ENCODE measurements at regions not wholly inside any gene's neighbourhood (a gene's known extent, or its start where the extent isn't known, plus 50 kb on each side); places are given as distances from the start of the nearest gene placed in this dataset.

- no peak for DNase-seq (ENCODE audit: low read depth)
- H3K27me3 ChIP-seq (ENCODE audit: control insufficient read depth, insufficient read depth, low read length): peaks cover 4% of the 10 kb centered on the region
- H3K36me3 ChIP-seq (ENCODE audit: control insufficient read depth, insufficient read depth, low read length): no peaks in the 10 kb centered on the region
- no peak overlapping the region for H3K4me3 ChIP-seq (ENCODE audit: low read depth, low read length)
- TF ChIP-seq CTCF (IDR thresholded peaks at IDR 0.05; ENCODE audit: insufficient read depth, low read length, poor library complexity, severe bottlenecking): no peak
Measured at GRCh38 chr10:124267911-124268549, 150.7 kb downstream of the OAT start.

GRCh38 chr10:124267231-124267885 lies 151.4 kb downstream of the OAT start:
- H3K27me3 ChIP-seq (ENCODE audit: control insufficient read depth, insufficient read depth, low read length): peaks cover 4% of the 10 kb centered on the region
- no peak overlapping the region for H3K4me3 ChIP-seq (ENCODE audit: low read depth, low read length)
- no peak for DNase-seq (ENCODE audit: low read depth)
- H3K36me3 ChIP-seq (ENCODE audit: control insufficient read depth, insufficient read depth, low read length): no peaks in the 10 kb centered on the region
- TF ChIP-seq CTCF (IDR thresholded peaks at IDR 0.05; ENCODE audit: insufficient read depth, low read length, poor library complexity, severe bottlenecking): no peak

DNA sequence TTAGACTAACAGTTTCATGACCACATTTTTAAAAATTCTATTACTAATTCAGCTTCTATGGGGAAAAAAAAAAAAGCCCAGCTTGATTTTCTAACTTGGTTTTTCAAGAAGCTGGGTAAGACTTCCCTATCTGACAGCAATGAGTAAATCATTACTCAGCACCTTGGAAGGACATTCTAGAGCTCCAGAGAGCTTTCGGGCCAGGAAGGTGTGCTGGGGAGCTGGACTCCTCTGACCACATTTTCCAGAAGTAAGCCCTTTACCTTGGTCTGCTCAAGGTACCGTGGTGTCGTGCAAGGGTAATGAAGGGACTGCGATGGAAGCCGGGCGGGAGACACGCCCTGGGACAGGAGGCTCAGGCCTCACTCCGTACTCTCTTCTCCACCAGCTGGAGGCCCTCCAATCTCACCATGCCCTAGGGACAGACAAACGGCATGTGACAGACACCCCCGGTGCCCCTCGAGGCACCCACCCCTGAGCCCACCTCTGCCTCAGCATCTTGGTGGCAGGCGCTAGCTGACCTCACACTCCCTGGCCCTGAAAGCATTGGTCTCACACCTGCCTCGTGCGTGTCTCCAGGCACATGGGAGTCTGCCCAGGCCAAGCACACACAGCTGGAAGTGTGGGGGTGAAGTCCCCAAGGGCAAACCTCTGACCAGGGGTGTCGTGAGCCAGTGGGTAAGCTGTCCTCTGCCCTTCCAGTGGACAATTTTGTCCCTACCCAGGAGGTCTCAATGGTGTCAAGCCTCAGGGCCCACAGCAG lies 152.1 kb downstream of the OAT start:
- DNase-seq (ENCODE audit: low read depth): no peak
- peaks cover 4% of the 10 kb centered on the region for H3K27me3 ChIP-seq (ENCODE audit: control insufficient read depth, insufficient read depth, low read length)
- H3K4me3 ChIP-seq (ENCODE audit: low read depth, low read length): no peak overlapping the region
- H3K36me3 ChIP-seq (ENCODE audit: control insufficient read depth, insufficient read depth, low read length): no peaks in the 10 kb centered on the region
- TF ChIP-seq CTCF (IDR thresholded peaks at IDR 0.05; ENCODE audit: insufficient read depth, low read length, poor library complexity, severe bottlenecking): no peak

DNA sequence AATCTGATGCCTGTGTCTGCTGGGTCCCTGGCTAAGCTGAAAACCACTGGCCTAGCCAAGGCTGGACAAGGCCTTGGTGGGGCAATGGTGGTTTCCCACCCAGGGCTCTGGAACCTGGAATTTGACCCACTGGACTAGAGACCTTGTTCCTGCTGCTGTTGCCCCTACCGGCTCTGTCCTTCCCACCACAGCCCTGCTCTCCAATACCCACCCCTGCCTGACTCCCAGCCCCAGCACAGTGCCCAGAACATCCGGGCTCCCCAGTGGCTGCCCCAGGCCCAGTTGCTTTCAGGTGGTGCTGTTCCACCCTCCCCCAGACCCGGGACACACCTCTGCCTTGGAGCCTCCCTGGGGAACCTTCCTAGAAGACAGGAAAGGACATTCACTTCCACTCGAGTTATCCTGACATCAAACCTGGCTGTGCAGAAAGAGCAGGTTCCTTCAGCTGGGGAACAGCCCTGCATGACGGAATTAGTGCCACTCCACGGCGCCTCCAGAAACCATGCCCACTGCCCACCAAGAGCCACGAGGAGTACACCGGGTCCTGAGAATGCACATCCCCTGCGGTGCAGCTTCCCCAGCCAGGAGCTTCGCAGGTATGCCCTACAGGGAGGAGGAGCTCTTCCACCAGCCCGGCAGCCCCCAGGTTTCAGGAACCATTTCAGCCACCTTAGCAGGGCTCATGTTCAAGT lies 152.8 kb downstream of the OAT start:
- H3K4me3 ChIP-seq (ENCODE audit: low read depth, low read length): no peak overlapping the region
- peaks cover 4% of the 10 kb centered on the region for H3K27me3 ChIP-seq (ENCODE audit: control insufficient read depth, insufficient read depth, low read length)
- no peak for DNase-seq (ENCODE audit: low read depth)
- no peaks in the 10 kb centered on the region for H3K36me3 ChIP-seq (ENCODE audit: control insufficient read depth, insufficient read depth, low read length)
- TF ChIP-seq CTCF (IDR thresholded peaks at IDR 0.05; ENCODE audit: insufficient read depth, low read length, poor library complexity, severe bottlenecking): no peak

DNA sequence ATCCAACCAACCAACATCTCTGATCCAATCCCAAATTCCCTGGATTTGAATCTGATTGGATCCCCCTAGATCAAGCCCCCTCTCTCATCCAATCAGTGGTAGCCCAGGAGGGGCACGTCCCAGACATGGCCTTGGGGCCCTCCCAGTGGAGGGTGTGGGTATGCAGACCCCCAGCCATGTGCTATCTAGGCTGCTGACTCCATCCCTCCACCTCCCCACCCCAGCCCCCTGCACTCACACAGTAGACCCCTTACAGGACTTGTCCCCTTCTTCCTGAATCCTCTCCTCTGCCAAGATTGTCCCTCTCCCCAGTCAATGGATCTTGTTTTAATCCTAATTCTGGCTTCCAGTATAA lies 153.4 kb downstream of the OAT start:
- no peaks in the 10 kb centered on the region for H3K36me3 ChIP-seq (ENCODE audit: control insufficient read depth, insufficient read depth, low read length)
- H3K27me3 ChIP-seq (ENCODE audit: control insufficient read depth, insufficient read depth, low read length): peaks cover 4% of the 10 kb centered on the region
- H3K4me3 ChIP-seq (ENCODE audit: low read depth, low read length): no peak overlapping the region
- DNase-seq (ENCODE audit: low read depth): no peak
- no peak for TF ChIP-seq CTCF (IDR thresholded peaks at IDR 0.05; ENCODE audit: insufficient read depth, low read length, poor library complexity, severe bottlenecking)

Measured in kidney epithelial cell (primary cell).